MM.1S (cell line): ENCODE measurements at regions not wholly inside any gene's neighbourhood (a gene's known extent, or its start where the extent isn't known, plus 50 kb on each side); places are given as distances from the start of the nearest gene placed in this dataset.

Source experiments
- EZH2 ChIP-seq: fragments of 300-600 bp; sonication (generic); optimal IDR thresholded peaks from 2 replicates; pipeline ENCODE3; 2017; ENCODE audit warnings: low read depth, mild to moderate bottlenecking, antibody characterized with exemption, low read length, mixed read lengths
- TF ChIP-seq, protein P1 (sequence below): fragments of 300-600 bp; sonication (generic); IDR thresholded peaks from 2 replicates; pipeline ENCODE4 v1.5.1; 2016; ENCODE audit warnings: antibody characterized with exemption, low read length, mixed read lengths

- TF ChIP-seq, protein P1, sequence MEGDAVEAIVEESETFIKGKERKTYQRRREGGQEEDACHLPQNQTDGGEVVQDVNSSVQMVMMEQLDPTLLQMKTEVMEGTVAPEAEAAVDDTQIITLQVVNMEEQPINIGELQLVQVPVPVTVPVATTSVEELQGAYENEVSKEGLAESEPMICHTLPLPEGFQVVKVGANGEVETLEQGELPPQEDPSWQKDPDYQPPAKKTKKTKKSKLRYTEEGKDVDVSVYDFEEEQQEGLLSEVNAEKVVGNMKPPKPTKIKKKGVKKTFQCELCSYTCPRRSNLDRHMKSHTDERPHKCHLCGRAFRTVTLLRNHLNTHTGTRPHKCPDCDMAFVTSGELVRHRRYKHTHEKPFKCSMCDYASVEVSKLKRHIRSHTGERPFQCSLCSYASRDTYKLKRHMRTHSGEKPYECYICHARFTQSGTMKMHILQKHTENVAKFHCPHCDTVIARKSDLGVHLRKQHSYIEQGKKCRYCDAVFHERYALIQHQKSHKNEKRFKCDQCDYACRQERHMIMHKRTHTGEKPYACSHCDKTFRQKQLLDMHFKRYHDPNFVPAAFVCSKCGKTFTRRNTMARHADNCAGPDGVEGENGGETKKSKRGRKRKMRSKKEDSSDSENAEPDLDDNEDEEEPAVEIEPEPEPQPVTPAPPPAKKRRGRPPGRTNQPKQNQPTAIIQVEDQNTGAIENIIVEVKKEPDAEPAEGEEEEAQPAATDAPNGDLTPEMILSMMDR = no peak
- no peak for TF ChIP-seq EZH2
These were observed 1569.2 kb upstream of the ADGRL3 start for GRCh38 chr4:59630922-59631321.
